NT2/D1 (cell line): ENCODE measurements at regions not wholly inside any gene's neighbourhood (a gene's known extent, or its start where the extent isn't known, plus 50 kb on each side); places are given as distances from the start of the nearest gene placed in this dataset.
"Not testable (repeated sequence)": the region's sequence is repeated elsewhere in the genome, so short reads cannot be mapped to it uniquely, and the experiment has no call there.

ENCODE experiments used
- DNase-seq: peaks from one replicate; pipeline ENCODE4 v3.0.0-alpha.2; 2011; ENCODE audit warnings: low read depth, low spot score
- H3K27me3 ChIP-seq: 2 replicates; pipeline ENCODE4 v1.6.0; 2011; ENCODE audit warnings: mild to moderate bottlenecking; ENCODE audit not compliant: insufficient read length, insufficient read depth
- H3K36me3 ChIP-seq: 2 replicates; pipeline ENCODE4 v1.6.1; 2011; ENCODE audit warnings: mild to moderate bottlenecking, low read length, mixed read lengths; ENCODE audit not compliant: insufficient read depth, insufficient read length
- H3K4me1 ChIP-seq: 2 replicates; pipeline ENCODE4 v1.5.1; 2011; ENCODE audit not compliant: insufficient read depth, insufficient read length
- H3K4me3 ChIP-seq: 2 replicates; pipeline ENCODE4 v1.5.1; 2011; ENCODE audit warnings: low read depth; ENCODE audit not compliant: insufficient read length
- H3K9ac ChIP-seq: 2 replicates; pipeline ENCODE4 v1.6.0; 2011; ENCODE audit warnings: low read depth; ENCODE audit not compliant: insufficient read length
- H3K9me3 ChIP-seq: 2 replicates; pipeline ENCODE4 v1.5.1; 2011; ENCODE audit warnings: mild to moderate bottlenecking, low read length; ENCODE audit not compliant: insufficient read depth
- SUZ12 ChIP-seq: IDR thresholded peaks from 2 replicates; pipeline ENCODE4 v1.6.1; 2011; ENCODE audit not compliant: insufficient read length, insufficient read depth; ENCODE audit errors: extremely low read depth
- YY1 ChIP-seq: IDR thresholded peaks from 2 replicates; pipeline ENCODE4 v1.6.1; 2011; ENCODE audit not compliant: insufficient read length, insufficient read depth
- ZNF274 ChIP-seq: IDR thresholded peaks from 2 replicates; pipeline ENCODE4 v1.6.1; 2011; ENCODE audit warnings: mild to moderate bottlenecking, low read depth, low read length

DNA sequence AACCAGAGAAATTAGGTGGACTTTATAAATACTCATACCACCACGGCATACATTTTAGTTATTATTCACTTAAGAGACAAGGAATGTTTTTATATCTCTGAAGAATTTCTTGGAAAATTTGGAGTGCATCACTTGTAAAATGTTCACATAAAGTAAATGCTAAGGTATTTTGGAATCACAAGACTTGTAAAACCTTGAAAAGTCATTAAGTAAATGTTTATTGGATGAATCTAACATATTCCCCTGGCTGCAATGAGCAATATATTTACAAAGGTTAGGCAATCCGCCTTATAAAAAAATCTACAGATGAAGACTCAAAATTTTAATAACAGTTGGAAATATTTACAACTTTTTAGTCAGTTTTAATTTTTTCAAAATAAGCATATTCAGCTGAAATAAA lies 287.4 kb upstream of the ALG10 start:
- Histone ChIP-seq H3K27me3 (no peaks in the 10 kb centered on the region), H3K4me3 (no peak overlapping the region), H3K9ac (no peak overlapping the region), H3K36me3 (no peaks in the 10 kb centered on the region), H3K4me1 (no peaks in the 10 kb centered on the region), H3K9me3 (0 out of 2 replicates have a peak, but pooled peaks cover under 1% of the 10 kb centered on the region)
- no peak for DNase-seq
- no peak for TF ChIP-seq SUZ12
- TF ChIP-seq ZNF274: no peak
- no peak for TF ChIP-seq YY1

DNA sequence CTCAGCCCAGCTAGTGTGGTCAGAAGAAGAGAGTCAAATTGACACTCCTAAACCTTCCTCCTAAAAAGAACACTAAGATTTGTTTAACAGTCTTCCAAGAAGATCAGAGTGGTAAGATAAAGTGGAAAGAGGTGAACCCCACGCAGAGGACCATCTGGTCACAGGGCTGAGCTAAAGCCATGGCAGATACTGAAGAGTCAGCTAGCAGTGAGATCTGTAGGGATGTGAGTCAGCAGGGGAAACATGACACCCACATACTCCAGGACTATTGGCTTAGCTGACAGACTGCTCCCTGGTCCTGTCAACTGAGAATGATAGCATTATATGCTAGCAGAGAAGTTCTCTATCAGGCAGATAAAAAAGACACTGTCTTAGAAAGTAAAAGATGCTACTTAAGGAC lies 269.4 kb upstream of the ALG10 start:
- Histone ChIP-seq H3K4me3 (no peak overlapping the region), H3K36me3 (no peaks in the 10 kb centered on the region), H3K4me1 (no peaks in the 10 kb centered on the region), H3K9ac (no peak overlapping the region), H3K27me3 (no peaks in the 10 kb centered on the region), H3K9me3 (no peaks in the 10 kb centered on the region)
- TF ChIP-seq YY1 (no peak), ZNF274 (no peak), SUZ12 (no peak)
- no peak for DNase-seq

- TF ChIP-seq SUZ12 (no peak), ZNF274 (no peak), YY1 (no peak)
- Histone ChIP-seq H3K27me3 (no peaks in the 10 kb centered on the region), H3K9ac (no peak overlapping the region), H3K9me3 (no peaks in the 10 kb centered on the region), H3K4me3 (no peak overlapping the region), H3K4me1 (no peaks in the 10 kb centered on the region), H3K36me3 (no peaks in the 10 kb centered on the region)
- DNase-seq: no peak
Observed at GRCh38 chr12:33757701-33758100, 264.6 kb upstream of the ALG10 start.

GRCh38 chr12:33759279-33759678 lies 263.0 kb upstream of the ALG10 start:
- no peak for DNase-seq
- Histone ChIP-seq H3K9ac (no peak overlapping the region), H3K9me3 (no peaks in the 10 kb centered on the region), H3K36me3 (no peaks in the 10 kb centered on the region), H3K27me3 (no peaks in the 10 kb centered on the region), H3K4me3 (no peak overlapping the region), H3K4me1 (no peaks in the 10 kb centered on the region)
- TF ChIP-seq SUZ12 (no peak), YY1 (no peak), ZNF274 (no peak)

DNA sequence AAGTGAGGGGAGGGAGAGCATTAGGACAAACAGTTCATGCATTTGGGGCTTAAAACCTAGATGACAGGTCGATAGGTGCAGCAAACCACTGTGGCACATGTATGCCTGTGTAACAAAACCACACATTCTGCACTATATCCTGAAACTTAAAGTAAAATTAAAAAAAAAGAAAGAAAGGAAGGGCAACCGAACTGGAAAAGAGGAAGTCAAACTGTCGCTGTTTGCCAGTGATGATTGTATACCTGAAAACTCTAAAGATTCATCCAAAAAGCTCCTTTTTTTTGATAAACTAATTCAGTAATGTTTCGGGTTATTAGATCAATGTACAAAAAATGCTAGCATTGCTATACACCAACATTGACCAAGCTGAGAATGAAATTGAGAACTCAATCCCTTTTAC lies 259.0 kb upstream of the ALG10 start:
- TF ChIP-seq ZNF274 (no peak), YY1 (no peak), SUZ12 (no peak)
- no peak overlapping the region for H3K4me3 ChIP-seq
- DNase-seq: no peak
- no peaks in the 10 kb centered on the region for H3K36me3 ChIP-seq
- H3K4me1 ChIP-seq: no peaks in the 10 kb centered on the region
- H3K9me3 ChIP-seq: no peaks in the 10 kb centered on the region
- H3K27me3 ChIP-seq: no peaks in the 10 kb centered on the region
- no peak overlapping the region for H3K9ac ChIP-seq

- Histone ChIP-seq H3K9ac (no peak overlapping the region), H3K4me1 (no peaks in the 10 kb centered on the region), H3K36me3 (no peaks in the 10 kb centered on the region), H3K27me3 (no peaks in the 10 kb centered on the region), H3K9me3 (peaks cover 16% of the 10 kb centered on the region), H3K4me3 (no peak overlapping the region)
- no peak for DNase-seq
- no peak for TF ChIP-seq YY1
- TF ChIP-seq SUZ12: no peak
- TF ChIP-seq ZNF274: no peak
Observed at GRCh38 chr12:33770652-33771051, 251.6 kb upstream of the ALG10 start.

GRCh38 chr12:33771889-33772288 lies 250.4 kb upstream of the ALG10 start:
- no peak overlapping the region for H3K9ac ChIP-seq
- no peaks in the 10 kb centered on the region for H3K4me1 ChIP-seq
- TF ChIP-seq ZNF274 (no peak), YY1 (no peak), SUZ12 (no peak)
- H3K9me3 ChIP-seq: peaks cover 16% of the 10 kb centered on the region
- no peak overlapping the region for H3K4me3 ChIP-seq
- DNase-seq: no peak
- no peaks in the 10 kb centered on the region for H3K27me3 ChIP-seq
- no peaks in the 10 kb centered on the region for H3K36me3 ChIP-seq

- peaks cover 16% of the 10 kb centered on the region for H3K9me3 ChIP-seq
- H3K9ac ChIP-seq, DNase-seq, H3K27me3 ChIP-seq, H3K4me1 ChIP-seq, H3K4me3 ChIP-seq, H3K36me3 ChIP-seq: not testable (repeated sequence)
Observed at GRCh38 chr12:33773091-33773490, 249.2 kb upstream of the ALG10 start.
